ENCODE measurements at regions not wholly inside any gene's neighbourhood (a gene's known extent, or its start where the extent isn't known, plus 50 kb on each side); places are given as distances from the start of the nearest gene placed in this dataset.

DNA sequence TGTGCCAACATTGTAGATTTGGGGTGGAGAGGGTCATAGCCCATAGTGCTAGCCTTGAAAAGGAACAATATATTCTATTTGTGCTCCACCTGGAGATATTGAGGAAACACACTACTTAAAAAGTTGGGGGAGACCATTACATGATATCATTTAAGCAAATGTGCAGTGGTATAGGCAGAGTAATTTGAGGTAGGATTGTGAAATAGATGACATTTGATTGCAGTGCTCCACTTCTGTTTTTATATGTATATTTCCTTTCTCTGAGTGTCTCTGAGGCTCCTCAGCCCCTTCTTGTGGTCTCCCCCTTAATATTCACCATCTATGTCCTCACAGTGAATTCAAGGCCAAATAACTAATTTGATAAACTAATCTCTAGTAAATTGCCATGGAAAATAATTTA, 85.6 kb upstream of the NMU start:
- no peak for TF ChIP-seq EZH2phosphoT487 (IDR thresholded peaks at IDR 0.05; ENCODE audit: borderline replicate concordance, low read depth, low read length)
- TF ChIP-seq, protein P1, sequence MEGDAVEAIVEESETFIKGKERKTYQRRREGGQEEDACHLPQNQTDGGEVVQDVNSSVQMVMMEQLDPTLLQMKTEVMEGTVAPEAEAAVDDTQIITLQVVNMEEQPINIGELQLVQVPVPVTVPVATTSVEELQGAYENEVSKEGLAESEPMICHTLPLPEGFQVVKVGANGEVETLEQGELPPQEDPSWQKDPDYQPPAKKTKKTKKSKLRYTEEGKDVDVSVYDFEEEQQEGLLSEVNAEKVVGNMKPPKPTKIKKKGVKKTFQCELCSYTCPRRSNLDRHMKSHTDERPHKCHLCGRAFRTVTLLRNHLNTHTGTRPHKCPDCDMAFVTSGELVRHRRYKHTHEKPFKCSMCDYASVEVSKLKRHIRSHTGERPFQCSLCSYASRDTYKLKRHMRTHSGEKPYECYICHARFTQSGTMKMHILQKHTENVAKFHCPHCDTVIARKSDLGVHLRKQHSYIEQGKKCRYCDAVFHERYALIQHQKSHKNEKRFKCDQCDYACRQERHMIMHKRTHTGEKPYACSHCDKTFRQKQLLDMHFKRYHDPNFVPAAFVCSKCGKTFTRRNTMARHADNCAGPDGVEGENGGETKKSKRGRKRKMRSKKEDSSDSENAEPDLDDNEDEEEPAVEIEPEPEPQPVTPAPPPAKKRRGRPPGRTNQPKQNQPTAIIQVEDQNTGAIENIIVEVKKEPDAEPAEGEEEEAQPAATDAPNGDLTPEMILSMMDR (conservative IDR thresholded peaks at IDR 0.05; ENCODE audit: low read length): no peak
- DNase-seq (ENCODE audit: low spot score): no peak
- POLR2A ChIA-PET: interaction anchor here (0.5 to 0.7 kb wide), 2 partner anchors 15 to 430 kb away, joined by 3 to 4 read pairs; no protein-coding TSS in a partner anchor
- no TSS peak for BruUV-seq (replicated peaks)
- H3K27ac ChIP-seq (ENCODE audit: low read depth, low read length, poor library complexity, severe bottlenecking): no peak overlapping the region
- intact Hi-C loops (cut with micrococcal nuclease; ENCODE audit: unreplicated experiment): no loop called here
- CTCF ChIA-PET (ENCODE audit: unreplicated experiment): no interaction called here
- no peak overlapping the region for H2AFZ ChIP-seq (ENCODE audit: low read length)
- no peak overlapping the region for H3K4me2 ChIP-seq (ENCODE audit: low read length)
- H4K20me1 ChIP-seq (ENCODE audit: insufficient read depth, low read length): no peaks in the 10 kb centered on the region
- H3K79me2 ChIP-seq (ENCODE audit: insufficient read depth, low read depth, low read length): no peaks in the 10 kb centered on the region
- no peaks in the 10 kb centered on the region for H3K36me3 ChIP-seq (ENCODE audit: insufficient read depth, low read length)
- no peaks in the 10 kb centered on the region for H3K4me1 ChIP-seq (ENCODE audit: insufficient read depth, low read length, poor library complexity, severe bottlenecking)
- no peaks in the 10 kb centered on the region for H3K9me2 ChIP-seq (ENCODE audit: insufficient read depth, low read length)
- no peaks in the 10 kb centered on the region for H3K9me3 ChIP-seq (ENCODE audit: low read length)
- H3K4me3 ChIP-seq (ENCODE audit: low read depth, low read length, poor library complexity, severe bottlenecking): no peak overlapping the region

DNA sequence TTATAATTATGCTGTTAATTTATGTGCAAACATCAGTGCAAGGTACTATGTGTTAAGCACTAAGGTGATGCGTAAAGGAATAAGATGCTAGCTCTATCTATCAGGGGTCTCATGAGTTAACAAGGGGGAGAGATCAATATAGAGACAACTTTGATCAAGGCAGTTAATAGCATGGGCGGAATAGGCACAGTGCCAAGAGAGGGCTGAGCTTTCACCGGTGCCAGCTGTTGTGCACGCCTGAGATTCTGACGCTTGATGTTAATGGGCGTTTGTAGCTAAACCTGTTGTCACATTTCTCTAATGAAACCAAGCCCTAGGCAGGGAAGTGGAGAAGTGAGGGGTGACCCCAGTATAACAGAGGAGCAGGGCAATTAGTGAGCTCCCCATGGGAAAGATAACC, 86.0 kb upstream of the NMU start:
- POLR2A ChIA-PET: no interaction called here
- no peaks in the 10 kb centered on the region for H3K4me1 ChIP-seq (ENCODE audit: insufficient read depth, low read length, poor library complexity, severe bottlenecking)
- H3K27ac ChIP-seq (ENCODE audit: low read depth, low read length, poor library complexity, severe bottlenecking): no peak overlapping the region
- CTCF ChIA-PET (ENCODE audit: unreplicated experiment): no interaction called here
- no peak overlapping the region for H3K4me3 ChIP-seq (ENCODE audit: low read depth, low read length, poor library complexity, severe bottlenecking)
- TF ChIP-seq, protein P1 (conservative IDR thresholded peaks at IDR 0.05; ENCODE audit: low read length): no peak
- no peak for TF ChIP-seq EZH2phosphoT487 (IDR thresholded peaks at IDR 0.05; ENCODE audit: borderline replicate concordance, low read depth, low read length)
- intact Hi-C loops (cut with micrococcal nuclease; ENCODE audit: unreplicated experiment): no loop called here
- H2AFZ ChIP-seq (ENCODE audit: low read length): no peak overlapping the region
- no peaks in the 10 kb centered on the region for H4K20me1 ChIP-seq (ENCODE audit: insufficient read depth, low read length)
- H3K4me2 ChIP-seq (ENCODE audit: low read length): no peak overlapping the region
- H3K79me2 ChIP-seq (ENCODE audit: insufficient read depth, low read depth, low read length): no peaks in the 10 kb centered on the region
- no peak for DNase-seq (ENCODE audit: low spot score)
- H3K9me2 ChIP-seq (ENCODE audit: insufficient read depth, low read length): no peaks in the 10 kb centered on the region
- H3K9me3 ChIP-seq (ENCODE audit: low read length): no peaks in the 10 kb centered on the region
- BruUV-seq (replicated peaks): no TSS peak
- H3K36me3 ChIP-seq (ENCODE audit: insufficient read depth, low read length): no peaks in the 10 kb centered on the region

DNA sequence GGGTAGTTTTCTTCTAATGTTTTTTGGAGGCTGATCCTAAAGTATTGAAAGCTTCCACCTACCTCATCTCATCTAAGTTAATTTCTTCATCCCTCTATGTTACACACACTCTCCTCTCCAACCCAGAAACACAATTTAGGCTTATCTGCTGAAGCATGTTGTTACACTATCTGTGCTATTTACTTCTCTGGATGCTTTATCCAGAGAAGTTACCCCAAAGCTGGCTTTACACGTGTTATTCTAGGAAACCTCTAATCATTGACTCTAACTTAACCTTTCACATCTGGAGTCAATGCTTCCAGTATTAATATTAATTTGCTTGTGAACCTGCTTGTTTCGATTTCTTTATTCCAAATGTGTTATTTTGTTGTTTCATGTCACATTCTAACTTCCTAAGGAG, 87.3 kb upstream of the NMU start:
- no peak for DNase-seq (ENCODE audit: low spot score)
- Histone ChIP-seq H3K4me1 (ENCODE audit: insufficient read depth, low read length, poor library complexity, severe bottlenecking) (no peaks in the 10 kb centered on the region), H3K36me3 (ENCODE audit: insufficient read depth, low read length) (no peaks in the 10 kb centered on the region), H4K20me1 (ENCODE audit: insufficient read depth, low read length) (no peaks in the 10 kb centered on the region), H3K4me2 (ENCODE audit: low read length) (no peak overlapping the region), H3K9me2 (ENCODE audit: insufficient read depth, low read length) (no peaks in the 10 kb centered on the region), H3K9me3 (ENCODE audit: low read length) (no peaks in the 10 kb centered on the region), H3K4me3 (ENCODE audit: low read depth, low read length, poor library complexity, severe bottlenecking) (no peak overlapping the region), H2AFZ (ENCODE audit: low read length) (no peak overlapping the region), H3K27ac (ENCODE audit: low read depth, low read length, poor library complexity, severe bottlenecking) (no peak overlapping the region), H3K79me2 (ENCODE audit: insufficient read depth, low read depth, low read length) (no peaks in the 10 kb centered on the region)
- no peak for TF ChIP-seq EZH2phosphoT487 (IDR thresholded peaks at IDR 0.05; ENCODE audit: borderline replicate concordance, low read depth, low read length)
- TF ChIP-seq, protein P1 (conservative IDR thresholded peaks at IDR 0.05; ENCODE audit: low read length): no peak
- BruUV-seq (replicated peaks): no TSS peak
- ChIA-PET POLR2A (no interaction called here), CTCF (ENCODE audit: unreplicated experiment) (no interaction called here)
- intact Hi-C loops (cut with micrococcal nuclease; ENCODE audit: unreplicated experiment): no loop called here

Measured in OCI-LY7 (cell line).